KOPT-K1 (cell line): ENCODE measurements at regions not wholly inside any gene's neighbourhood (a gene's known extent, or its start where the extent isn't known, plus 50 kb on each side); places are given as distances from the start of the nearest gene placed in this dataset.

Experiments
- H3K27ac ChIP-seq: fragments of 200-600 bp; sonication (generic); 2 replicates; pipeline ENCODE4 v1.5.1; 2016; ENCODE audit warnings: antibody characterized with exemption, mild to moderate bottlenecking, low read depth, low read length; ENCODE audit not compliant: poor library complexity, severe bottlenecking
- H3K36me3 ChIP-seq: fragments of 200-600 bp; sonication (generic); 2 replicates; pipeline ENCODE4 v1.5.1; 2017; ENCODE audit warnings: antibody characterized with exemption, mild to moderate bottlenecking, low read length, moderate library complexity; ENCODE audit not compliant: insufficient read depth
- H3K9me3 ChIP-seq: fragments of 200-600 bp; sonication (generic); 2 replicates; pipeline ENCODE4 v1.5.1; 2017; ENCODE audit warnings: antibody characterized with exemption, low read length, mild to moderate bottlenecking; ENCODE audit not compliant: insufficient read depth, poor library complexity, severe bottlenecking

DNA sequence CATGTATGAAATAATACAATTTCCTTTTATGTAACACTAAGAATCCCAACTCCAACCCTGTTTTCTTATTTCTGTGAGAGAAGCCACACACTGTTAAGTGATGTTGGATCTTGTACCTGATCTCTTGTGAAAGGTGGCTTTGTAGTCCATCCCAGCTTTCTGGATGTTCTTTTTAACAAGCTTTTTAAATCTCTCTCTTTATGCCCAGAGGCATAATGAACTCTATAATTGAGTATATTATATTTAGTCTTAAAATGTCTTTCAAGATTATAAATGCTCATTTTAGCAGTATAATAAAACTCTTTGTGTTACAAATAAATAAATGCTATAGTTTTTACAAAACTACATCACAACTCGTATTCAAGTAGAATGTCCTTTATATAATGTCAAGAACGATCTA is 922.1 kb downstream of the EPHA7 start:
- Histone ChIP-seq H3K36me3 (no peaks in the 10 kb centered on the region), H3K9me3 (no peaks in the 10 kb centered on the region), H3K27ac (no peak overlapping the region)

DNA sequence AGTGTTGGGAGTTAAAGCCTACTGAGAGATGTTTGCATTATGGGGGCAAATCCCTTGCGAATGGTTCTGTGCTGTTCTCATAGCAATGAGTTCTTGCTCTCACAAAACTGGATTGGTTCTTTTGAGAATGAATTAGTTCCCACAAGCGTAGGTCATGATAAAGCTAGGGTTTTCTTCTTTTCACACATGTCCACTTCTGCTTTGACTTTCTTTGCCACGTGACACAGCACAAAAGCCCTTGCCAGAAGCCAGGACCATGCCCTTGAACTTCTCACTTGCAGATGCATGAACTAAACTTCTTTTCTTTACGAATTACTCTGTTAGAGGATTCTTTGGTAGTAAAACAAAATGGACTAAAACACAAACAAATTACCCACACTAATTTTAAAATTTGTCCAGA is 922.8 kb downstream of the EPHA7 start:
- Histone ChIP-seq H3K9me3 (no peaks in the 10 kb centered on the region), H3K27ac (no peak overlapping the region), H3K36me3 (no peaks in the 10 kb centered on the region)

DNA sequence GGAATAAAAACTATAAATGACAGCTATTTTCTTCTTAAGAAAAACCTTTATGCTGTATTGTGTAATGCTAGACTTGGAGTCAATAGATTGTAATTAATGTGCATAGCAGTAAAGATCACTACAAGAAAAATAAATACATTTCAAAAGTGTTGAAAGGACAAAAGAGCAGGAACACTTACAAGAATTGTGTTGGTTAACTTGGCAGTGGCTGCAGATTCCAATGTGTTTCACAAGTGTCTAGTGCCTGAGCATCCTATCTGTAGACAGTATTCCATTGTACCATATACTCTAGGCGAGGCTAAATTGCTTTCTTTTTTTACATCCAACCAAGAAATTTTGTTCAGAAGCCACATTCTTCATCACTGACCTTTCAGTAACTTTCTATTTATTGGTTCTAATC is 924.1 kb downstream of the EPHA7 start:
- Histone ChIP-seq H3K27ac (no peak overlapping the region), H3K36me3 (no peaks in the 10 kb centered on the region)

DNA sequence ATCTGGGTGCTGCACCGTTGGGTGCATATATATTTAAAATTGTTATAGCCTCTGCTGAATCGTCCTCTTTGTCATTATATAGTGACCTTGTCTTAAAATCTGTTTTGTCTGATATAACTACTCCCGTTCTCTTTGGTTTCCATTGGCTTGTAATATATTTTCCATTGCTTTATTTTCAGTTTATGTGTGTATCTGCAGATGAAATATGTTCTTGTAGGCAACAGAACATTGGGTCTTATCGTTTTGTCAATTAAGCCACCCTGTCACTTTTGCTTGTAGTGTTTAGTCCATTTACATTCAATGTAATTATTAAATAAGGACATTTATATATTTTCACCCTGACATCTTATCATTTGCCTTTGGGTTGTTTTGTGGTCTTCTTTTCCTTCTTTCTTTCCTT is 933.9 kb downstream of the EPHA7 start:
- H3K36me3 ChIP-seq = no peaks in the 10 kb centered on the region
- no peaks in the 10 kb centered on the region for H3K9me3 ChIP-seq
- H3K27ac ChIP-seq = no peak overlapping the region

More for the DNA sequence above, 924.1 kb downstream of the EPHA7 start:
- no peaks in the 10 kb centered on the region for H3K9me3 ChIP-seq

DNA sequence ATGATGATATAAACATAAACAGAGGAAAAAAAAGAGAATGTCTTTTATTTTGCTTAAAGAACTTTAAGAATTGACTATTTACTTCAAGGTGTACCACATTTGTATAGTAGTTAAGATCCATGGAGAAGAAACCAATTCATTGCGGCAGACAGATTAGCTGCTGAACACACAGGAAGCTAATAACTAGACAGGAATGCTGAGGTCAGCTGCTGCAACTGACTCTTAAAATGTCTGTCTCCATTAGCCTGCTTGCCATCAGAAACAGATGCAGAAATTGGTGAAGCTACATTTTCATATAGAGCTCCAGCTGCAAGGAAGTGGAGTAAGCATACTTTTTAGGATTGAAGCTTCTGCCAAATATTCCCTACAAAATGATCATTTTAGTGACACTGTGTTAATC is 939.5 kb downstream of the EPHA7 start:
- Histone ChIP-seq H3K36me3 (no peaks in the 10 kb centered on the region), H3K27ac (no peak overlapping the region), H3K9me3 (no peaks in the 10 kb centered on the region)

DNA sequence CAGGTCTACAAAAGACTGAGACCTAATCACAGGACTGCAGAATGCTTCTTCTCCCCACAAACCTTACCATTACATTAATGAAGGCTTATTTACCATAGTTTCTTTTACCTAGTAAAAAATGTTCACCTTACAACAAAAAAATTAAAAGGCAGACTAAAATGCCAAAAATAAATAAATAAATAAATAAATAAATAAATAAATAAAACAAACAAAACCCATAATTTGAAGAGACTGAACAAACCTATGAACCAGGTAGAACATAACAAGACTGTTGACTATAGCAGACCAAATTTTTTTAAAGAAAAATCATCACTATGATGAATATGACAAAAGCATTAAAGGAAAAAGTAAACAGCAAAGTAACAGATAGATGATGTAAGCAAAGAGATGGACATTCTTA is 946.3 kb downstream of the EPHA7 start:
- Histone ChIP-seq H3K27ac (no peak overlapping the region), H3K9me3 (no peaks in the 10 kb centered on the region), H3K36me3 (no peaks in the 10 kb centered on the region)

DNA sequence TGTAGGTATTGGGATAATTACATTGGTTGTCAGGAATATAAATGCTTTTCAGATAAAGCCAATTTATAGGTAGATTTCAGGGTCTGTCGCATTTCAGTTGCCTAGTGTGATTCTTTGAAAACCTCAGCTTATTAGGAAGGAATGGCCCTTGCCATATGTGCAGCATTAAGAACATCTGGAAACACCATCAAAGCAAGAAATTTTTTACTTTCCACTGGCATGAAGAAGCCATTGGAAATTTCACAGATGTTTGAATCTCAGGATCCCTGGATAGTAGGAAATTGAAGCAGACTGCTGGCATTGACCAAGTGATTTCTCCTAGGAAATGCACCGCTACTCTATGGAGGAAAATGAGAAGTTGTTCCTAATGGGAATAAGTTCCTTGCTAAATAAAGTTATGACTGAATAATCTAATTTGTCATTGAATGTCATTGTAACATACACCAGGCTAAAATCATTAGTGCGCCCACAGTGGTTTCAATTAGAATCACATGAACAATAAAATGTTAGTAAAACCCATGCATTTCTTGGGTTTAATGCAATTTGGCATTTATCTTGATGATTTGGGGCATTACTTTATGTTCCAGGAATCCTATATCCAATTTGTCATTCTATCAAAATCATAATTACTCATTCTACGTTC is 950.1 kb downstream of the EPHA7 start:
- Histone ChIP-seq H3K9me3 (no peaks in the 10 kb centered on the region), H3K36me3 (no peaks in the 10 kb centered on the region), H3K27ac (no peak overlapping the region)

DNA sequence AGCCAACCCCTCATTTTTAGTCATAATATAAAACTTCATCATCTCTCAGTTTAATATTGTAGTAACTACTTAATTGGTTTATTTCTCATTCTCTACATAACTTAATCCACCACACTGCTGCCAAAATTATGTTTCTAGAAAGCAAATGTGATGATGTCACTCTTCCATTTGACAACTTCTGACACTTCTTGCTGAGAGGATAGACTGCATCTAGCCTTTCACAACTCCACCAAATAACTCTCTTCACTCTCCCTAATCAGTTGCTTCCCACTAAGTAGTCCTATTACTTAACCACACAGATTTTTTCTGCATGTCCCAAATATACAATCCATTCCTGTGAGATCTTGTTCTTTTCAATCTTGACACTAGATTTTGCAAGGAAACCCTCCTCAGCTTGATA is 951.3 kb downstream of the EPHA7 start:
- H3K36me3 ChIP-seq = no peaks in the 10 kb centered on the region
- no peak overlapping the region for H3K27ac ChIP-seq
- H3K9me3 ChIP-seq = no peaks in the 10 kb centered on the region

DNA sequence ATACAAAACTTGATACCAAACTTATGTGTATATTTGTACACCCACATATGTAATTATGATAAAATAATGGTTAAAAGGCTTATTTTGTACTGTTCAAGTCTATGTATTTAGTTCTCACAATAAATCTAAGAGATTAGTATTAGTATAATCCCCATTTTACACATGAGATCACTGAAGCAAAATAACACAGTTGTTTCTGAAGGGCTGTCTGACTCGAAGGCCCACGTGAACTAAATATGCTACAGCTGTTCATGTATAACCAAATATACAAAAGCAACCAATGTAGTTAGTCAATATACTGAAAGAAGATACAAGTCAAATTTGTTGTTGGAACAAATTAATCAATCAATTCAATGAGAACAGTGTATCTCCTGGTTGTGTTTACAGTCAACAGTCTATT is 959.2 kb downstream of the EPHA7 start:
- no peak overlapping the region for H3K27ac ChIP-seq
- H3K36me3 ChIP-seq = no peaks in the 10 kb centered on the region
- no peaks in the 10 kb centered on the region for H3K9me3 ChIP-seq

DNA sequence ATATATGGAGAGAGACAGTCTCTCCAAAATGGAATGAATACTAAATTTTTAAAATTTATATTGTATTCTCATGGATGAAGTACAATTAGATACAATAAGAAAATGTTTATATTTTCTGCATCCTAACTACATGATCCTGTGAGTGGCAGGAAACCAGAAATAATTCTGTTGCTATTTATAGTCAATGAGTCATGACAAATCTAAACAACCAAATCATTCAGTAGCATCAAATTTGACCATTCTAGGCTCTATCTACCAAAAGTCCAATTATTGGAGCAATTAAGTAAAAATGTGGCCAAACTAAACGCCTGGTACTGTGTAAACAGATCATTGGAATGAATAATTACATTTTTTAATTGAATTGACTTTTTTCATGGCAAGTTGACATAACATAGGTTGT is 959.8 kb downstream of the EPHA7 start:
- H3K36me3 ChIP-seq = no peaks in the 10 kb centered on the region
- no peaks in the 10 kb centered on the region for H3K9me3 ChIP-seq
- no peak overlapping the region for H3K27ac ChIP-seq

DNA sequence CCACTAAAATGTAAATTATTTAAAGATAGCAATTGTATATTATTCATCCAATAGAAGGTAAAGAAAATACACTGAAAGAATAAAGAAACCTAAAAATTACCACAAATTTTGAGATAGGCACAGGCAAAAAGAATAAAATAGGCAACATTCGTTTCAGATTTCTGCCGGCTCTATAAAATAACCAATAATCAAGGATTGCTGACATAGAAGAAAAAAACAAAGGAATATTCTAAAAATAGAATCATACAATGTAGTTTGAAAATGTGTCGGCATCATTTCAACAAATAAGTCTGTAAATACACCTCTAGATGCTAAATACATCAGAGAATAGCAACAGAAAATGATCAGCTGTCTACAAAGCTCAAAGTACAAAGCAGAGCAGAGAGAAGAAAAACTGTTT is 973.3 kb downstream of the EPHA7 start:
- Histone ChIP-seq H3K9me3 (no peaks in the 10 kb centered on the region), H3K27ac (no peak overlapping the region), H3K36me3 (no peaks in the 10 kb centered on the region)

DNA sequence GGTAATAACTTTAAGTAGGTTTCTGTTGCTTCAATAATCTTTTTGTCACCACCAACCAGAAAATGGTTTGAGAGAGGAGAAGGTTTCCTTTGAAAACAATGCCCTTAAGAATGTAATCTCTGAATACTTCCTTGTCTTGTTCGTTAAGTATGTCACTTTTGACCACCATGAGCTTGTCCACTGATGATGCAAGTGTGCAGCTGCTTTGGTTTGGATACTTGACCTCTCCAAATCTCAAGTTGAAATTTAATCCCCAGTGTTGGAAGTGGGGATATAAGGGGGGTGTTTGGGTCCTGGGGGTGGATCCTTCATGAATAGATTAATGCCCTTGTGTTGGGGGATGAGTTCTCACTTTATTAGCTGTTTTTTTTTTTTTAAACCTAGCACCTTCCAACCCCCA is 985.4 kb downstream of the EPHA7 start:
- H3K27ac ChIP-seq = no peak overlapping the region
- no peaks in the 10 kb centered on the region for H3K36me3 ChIP-seq
- no peaks in the 10 kb centered on the region for H3K9me3 ChIP-seq

DNA sequence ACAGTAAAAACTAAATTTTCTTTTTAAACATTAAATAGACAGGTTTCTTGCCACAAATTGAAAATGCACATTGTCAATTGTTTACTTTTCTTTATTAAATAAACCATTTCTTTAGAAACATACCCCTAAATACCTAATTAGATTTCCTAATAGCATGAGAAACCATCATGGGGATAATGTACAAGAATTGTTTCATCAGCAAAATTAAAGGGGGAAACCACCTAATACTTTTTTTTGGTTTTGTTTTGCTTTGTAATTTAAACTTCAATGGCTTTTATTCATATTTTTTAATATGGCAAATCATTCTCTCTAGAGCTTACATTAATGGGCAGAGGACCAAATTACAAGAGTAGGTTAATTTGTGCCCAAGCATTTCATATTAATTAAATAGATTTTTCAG is 987.9 kb downstream of the EPHA7 start:
- Histone ChIP-seq H3K36me3 (no peaks in the 10 kb centered on the region), H3K27ac (no peak overlapping the region), H3K9me3 (no peaks in the 10 kb centered on the region)

DNA sequence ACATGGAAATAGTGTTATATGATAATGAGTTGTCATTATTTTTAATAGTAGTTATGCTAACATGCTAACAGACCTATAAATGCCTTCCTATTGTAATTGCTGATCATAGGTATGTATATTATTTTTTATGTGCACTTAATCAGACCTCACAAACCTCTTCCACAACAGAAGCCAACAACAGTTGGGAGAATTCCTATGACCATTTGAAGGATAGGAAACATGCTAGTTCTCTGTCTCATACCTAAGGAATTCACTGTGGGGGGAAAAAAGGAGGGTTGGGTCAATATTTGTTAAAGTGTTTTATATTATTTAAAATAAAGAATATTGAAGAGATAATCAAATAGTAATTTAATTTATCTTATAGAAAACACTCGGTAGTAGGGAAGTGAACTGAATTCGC is 990.9 kb downstream of the EPHA7 start:
- Histone ChIP-seq H3K36me3 (no peaks in the 10 kb centered on the region), H3K27ac (no peak overlapping the region), H3K9me3 (no peaks in the 10 kb centered on the region)

DNA sequence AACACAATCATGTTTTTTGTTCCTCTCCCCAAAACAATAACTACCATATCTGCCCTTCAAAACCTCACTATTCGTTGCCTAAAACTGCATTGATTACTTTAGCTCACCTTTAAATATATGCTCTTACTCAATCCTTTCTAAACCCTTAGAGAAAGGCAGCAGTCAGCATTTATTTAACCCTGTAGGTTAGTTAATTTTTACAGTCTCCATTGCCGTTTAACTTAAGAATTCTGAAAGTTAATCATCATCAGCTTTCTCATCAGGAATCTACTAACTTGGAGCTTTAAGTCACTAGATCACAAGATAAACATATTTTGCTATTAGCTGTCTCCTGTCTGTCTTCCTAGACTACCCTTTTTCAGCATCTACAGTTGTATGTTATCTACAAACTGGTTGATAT is 991.9 kb downstream of the EPHA7 start:
- H3K36me3 ChIP-seq = no peaks in the 10 kb centered on the region
- H3K27ac ChIP-seq = no peak overlapping the region
- no peaks in the 10 kb centered on the region for H3K9me3 ChIP-seq

DNA sequence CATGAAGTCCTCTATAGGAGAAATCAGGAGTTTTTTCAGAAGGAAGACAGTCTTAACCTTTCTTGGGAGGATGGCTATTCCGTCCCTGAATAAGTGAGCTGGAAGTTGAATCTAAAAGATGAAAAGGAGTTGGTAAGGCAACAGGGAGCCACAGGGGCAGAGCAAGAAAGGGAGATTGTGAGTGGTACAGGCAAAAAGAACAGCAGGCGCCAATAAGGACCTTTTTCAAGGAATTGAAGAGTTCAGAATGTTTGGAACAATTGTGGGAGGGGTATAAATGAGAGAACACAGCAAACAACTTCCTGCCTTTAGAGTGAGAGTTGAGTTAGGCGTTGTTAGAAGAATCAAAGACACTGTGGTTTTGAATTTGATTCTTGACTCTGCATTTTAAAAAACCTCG is 1003.7 kb downstream of the EPHA7 start:
- no peaks in the 10 kb centered on the region for H3K36me3 ChIP-seq
- H3K27ac ChIP-seq = no peak overlapping the region
- H3K9me3 ChIP-seq = no peaks in the 10 kb centered on the region

DNA sequence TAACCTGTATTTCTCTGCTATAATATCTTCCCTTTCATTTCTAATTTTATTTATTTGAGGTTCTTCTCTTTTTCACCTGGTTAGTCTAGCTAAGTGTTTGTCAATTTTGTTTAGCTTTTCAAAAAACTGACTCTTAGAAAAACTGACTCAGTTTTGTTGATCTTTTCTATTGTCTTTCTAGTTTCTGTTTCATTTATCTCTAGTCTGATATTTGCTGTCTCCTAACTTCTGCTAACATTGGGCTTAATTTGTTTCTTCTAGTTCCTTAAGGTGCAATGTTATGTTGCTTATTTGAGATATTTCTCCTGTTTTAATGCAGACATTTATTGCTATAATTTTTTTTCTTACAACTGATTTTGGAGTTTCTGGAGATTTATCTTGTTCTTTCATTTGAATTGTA is 1011.0 kb downstream of the EPHA7 start:
- H3K27ac ChIP-seq = no peak overlapping the region
- no peaks in the 10 kb centered on the region for H3K36me3 ChIP-seq
- no peaks in the 10 kb centered on the region for H3K9me3 ChIP-seq
